ENCODE measurements at regions not wholly inside any gene's neighbourhood (a gene's known extent, or its start where the extent isn't known, plus 50 kb on each side); places are given as distances from the start of the nearest gene placed in this dataset.

DNA sequence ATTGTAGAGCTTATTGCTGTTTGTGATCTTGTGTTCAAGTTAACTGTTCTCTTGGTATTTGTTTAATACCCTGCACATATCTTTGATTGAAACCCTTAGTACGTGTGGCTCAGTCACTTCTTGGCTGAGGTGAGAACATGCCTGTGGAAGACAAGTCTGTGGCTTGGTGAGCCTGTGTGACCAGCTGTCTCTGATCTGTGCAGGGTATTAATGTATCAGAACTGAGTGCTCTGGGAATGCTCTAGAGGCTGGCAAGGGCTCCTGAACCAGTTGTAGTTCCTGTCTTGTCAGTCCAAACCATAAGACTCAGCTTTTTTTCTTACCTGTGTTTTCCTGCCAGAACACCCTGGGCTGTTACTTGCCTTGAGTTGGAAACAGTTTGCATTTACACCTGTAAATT is 52.4 kb upstream of the EPHA4 start:
- H3K27ac ChIP-seq = no peak overlapping the region
- intact Hi-C loops (cut with DNase I) = no loop called here
- H3K27me3 ChIP-seq = no peaks in the 10 kb centered on the region
- no peaks in the 10 kb centered on the region for H3K36me3 ChIP-seq
- DNase-seq (ENCODE audit: low spot score in 2 of 2) = no peak
- H3K4me3 ChIP-seq = no peak overlapping the region
- TF ChIP-seq, protein P1, sequence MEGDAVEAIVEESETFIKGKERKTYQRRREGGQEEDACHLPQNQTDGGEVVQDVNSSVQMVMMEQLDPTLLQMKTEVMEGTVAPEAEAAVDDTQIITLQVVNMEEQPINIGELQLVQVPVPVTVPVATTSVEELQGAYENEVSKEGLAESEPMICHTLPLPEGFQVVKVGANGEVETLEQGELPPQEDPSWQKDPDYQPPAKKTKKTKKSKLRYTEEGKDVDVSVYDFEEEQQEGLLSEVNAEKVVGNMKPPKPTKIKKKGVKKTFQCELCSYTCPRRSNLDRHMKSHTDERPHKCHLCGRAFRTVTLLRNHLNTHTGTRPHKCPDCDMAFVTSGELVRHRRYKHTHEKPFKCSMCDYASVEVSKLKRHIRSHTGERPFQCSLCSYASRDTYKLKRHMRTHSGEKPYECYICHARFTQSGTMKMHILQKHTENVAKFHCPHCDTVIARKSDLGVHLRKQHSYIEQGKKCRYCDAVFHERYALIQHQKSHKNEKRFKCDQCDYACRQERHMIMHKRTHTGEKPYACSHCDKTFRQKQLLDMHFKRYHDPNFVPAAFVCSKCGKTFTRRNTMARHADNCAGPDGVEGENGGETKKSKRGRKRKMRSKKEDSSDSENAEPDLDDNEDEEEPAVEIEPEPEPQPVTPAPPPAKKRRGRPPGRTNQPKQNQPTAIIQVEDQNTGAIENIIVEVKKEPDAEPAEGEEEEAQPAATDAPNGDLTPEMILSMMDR (IDR thresholded peaks at IDR 0.05) = no peak
- no peaks in the 10 kb centered on the region for H3K4me1 ChIP-seq
- H3K9me3 ChIP-seq = no peaks in the 10 kb centered on the region

Measured in ascending aorta (tissue), 2 donors.